GM19397 (cell line): ENCODE measurements at regions not wholly inside any gene's neighbourhood (a gene's known extent, or its start where the extent isn't known, plus 50 kb on each side); places are given as distances from the start of the nearest gene placed in this dataset.
"Not testable (repeated sequence)": the region's sequence is repeated elsewhere in the genome, so short reads cannot be mapped to it uniquely, and the experiment has no call there.

ENCODE experiments used
- ATAC-seq: cut with Tn5 transposase; IDR thresholded peaks from one replicate; pipeline ENCODE4 v1.9.1; 2021; ENCODE audit warnings: mild to moderate bottlenecking, moderate library complexity; ENCODE audit not compliant: unreplicated experiment

DNA sequence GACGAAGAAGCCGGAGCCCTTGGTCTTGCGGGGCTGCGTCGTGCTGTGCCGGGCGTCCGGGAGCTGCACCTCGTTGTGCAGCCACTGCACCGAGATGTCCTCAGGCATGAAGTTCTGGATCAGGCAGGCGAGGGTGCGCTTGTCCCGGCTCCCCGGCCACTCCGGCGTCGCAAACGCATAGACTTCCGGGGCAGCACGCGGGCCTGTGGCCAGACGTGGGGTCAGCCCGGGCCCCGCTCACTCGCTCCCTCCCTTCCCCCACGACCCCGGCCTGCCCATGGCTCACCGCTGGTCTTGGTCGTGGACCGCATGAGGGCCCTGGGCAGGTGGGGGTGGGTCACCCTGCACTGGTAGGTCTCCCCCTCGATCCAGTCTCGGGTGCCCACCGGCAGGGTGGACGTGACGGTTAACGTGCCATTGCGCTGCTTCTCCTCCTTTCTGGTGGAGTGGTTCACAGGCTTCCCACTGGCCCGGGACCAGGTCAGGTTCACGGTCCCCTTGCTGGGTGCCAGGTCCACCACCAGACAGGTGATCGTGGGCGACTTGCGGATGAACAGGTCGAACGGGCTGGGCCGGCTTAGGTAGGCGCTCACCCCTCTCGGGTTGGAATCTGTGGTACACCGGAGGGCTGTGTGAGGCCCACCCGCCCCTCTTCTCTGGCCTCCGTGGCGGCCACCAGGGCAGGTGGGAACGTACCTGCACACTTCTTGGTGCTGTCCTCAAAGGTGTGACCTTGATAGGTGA is 74.0 kb downstream of the TMEM121 start:
- not testable (repeated sequence) for ATAC-seq

GRCh38 chr14:105600939-105601359 is 74.6 kb downstream of the TMEM121 start:
- ATAC-seq = no peak

- no peak for ATAC-seq
Measured at GRCh38 chr14:105601360-105602242, 75.2 kb downstream of the TMEM121 start.

- no peak for ATAC-seq
Measured at GRCh38 chr14:105602243-105602750, 75.9 kb downstream of the TMEM121 start.

- ATAC-seq = no peak
Measured at GRCh38 chr14:105602799-105603793, 76.7 kb downstream of the TMEM121 start.

- ATAC-seq = not testable (repeated sequence)
Measured at GRCh38 chr14:105604531-105605463, 78.4 kb downstream of the TMEM121 start.

GRCh38 chr14:105605464-105606304 is 79.3 kb downstream of the TMEM121 start:
- no peak for ATAC-seq

DNA sequence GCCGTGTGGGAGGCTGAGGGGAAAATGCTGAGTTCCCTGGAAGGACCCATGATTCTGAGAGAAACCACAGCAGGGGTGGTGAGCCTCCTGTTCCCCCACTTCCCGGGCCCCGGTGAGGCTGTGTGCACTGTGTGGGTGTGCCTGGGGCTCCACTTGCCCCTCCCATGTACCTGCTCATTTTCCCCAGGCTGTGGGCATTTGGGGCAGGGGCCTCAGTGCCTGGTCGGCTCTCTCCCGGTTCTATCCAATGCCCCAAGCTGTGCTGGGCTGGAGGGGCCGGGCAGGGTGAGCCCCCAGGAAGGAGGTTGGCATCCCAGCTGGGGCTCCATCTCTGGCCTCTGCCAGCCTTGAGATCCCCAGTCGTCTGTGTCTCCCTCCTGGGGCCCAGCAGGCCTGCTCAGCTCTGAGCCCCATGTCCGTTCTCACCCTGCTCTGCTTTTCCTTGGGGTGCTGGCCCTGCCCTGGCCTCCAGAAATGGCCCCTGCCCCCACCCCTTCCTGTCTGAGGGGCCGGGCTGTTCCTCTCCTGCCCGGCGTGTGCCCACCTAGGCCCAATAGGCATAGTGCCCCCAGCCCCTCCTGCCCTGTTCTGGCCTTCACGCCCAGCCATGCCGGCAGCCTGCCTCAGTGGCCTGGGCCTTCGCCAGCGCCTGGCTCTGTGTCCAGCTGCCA is 80.1 kb downstream of the TMEM121 start:
- ATAC-seq = not testable (repeated sequence)

- ATAC-seq = not testable (repeated sequence)
Measured at GRCh38 chr14:105607025-105607424, 80.6 kb downstream of the TMEM121 start.

DNA sequence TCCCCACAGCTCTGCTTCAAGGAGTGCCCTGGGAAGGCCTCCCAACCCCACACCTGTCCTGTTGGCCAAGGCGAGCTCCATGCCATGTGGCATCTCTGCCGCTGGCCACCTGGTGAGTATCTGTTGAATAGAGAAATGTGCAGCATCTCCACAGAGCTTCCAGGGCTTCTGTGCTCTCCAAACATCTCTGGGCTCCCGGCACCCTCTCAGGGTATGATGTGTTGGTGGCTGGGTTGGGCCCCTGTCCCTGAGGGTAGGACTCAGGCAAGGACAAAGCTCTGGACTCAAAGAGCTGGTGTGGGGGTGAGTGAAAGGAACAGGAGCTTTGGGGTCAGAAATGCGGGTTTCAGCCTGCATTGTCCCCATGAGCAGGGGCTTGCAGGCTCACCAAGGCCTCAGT is 88.6 kb downstream of the TMEM121 start:
- not testable (repeated sequence) for ATAC-seq

DNA sequence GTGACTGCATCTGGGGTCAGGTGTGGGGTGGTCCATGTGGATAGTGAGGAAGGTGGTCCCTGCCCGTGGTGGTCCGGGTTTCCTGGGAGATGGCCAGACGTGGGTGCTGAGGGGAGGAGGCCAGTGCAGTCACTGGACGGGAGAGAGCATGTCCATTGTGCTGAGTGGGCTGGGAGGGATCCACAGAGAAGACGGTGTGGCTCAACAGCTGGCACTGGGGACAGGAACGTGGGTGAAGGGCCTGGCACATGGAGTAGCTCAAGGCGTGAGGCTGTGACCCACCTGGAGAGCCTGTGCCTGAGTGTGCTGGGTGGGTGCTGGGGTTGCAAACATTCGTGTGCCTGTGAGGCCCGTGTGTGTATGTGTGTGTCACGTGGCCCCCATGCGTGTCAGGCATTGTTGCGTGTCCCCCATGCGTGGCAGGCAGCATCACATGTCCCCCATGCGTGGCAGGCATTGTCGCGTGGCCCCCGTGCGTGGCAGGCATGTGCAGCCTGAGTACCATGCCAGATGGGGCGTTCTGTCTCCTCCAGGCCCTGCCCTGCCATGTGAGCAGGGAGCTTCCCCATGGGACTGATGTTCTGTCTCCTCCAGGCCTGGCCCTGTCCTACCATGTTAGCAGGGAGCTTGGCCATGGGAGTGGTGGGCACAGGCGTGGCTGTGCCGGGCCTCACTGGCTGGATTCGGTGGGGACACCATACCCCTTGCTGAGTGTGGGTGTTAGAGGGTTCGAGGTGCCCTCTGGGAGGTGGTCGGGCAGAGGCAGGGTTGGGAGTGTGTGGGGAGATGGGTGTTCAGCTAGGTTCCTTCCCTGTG is 89.8 kb downstream of the TMEM121 start:
- ATAC-seq = not testable (repeated sequence)

DNA sequence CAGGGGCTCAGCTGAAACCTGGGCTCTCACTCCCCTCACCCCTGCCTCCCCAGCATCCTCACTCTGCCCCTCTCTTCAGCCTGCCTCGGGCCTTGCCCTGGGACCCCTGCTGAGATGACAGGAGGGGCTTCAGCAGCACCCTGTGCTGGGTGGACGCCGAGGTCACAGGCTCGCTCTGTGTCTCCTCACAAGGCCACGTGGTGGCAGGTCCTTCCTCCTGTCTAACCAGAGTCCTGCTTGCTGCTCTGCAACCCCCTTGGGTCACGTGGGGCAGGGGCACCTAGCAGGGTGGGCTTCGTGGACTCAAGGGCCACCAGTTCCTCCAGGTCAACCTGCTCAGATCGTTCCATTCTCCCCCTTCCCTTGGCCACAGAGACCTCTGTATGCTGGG is 90.4 kb downstream of the TMEM121 start:
- no peak for ATAC-seq

DNA sequence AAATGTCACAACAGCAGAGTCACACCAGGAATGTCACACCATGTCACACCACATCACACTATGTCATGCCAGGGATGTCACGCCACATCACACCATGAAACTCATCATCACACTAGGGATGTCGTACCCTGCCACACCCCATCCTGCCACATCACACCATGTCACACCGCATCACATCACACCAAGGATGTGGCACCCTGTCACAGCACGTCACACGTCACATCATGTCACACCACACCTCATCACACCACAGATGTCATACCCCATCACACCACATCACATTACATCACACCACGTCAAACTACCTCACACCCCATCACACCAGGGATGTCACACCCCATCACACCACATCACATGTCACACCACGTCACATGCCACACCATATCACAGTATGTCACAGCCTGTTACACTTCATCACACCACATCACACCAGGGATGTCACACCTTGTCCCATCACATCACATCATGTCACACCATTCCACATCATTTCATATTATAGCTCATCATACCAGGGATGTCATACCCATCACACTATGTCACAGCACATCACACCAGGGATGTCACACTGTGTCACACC is 90.9 kb downstream of the TMEM121 start:
- ATAC-seq = no peak

DNA sequence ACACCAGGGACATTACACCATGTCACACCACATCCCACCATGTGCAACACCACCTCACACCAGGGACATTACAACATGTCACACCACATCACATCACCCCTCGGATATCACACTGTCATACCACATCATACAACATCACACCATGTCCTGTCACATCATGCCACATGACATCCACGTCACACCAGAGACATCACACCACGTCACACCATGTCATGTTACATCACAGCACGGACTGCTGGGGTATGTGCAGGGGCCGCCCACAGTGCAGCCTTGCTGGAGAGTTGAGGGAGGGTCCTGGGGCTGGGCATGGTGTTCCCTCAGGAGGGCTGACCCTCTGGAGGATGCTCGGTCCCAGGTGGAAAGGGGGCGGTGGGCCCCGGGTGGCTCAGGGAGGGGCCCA is 91.4 kb downstream of the TMEM121 start:
- not testable (repeated sequence) for ATAC-seq

GRCh38 chr14:105619324-105619723 is 92.9 kb downstream of the TMEM121 start:
- ATAC-seq = not testable (repeated sequence)

- not testable (repeated sequence) for ATAC-seq
Measured at GRCh38 chr14:105620178-105620864, 93.9 kb downstream of the TMEM121 start.
